C4-2B (cell line): ENCODE measurements at regions not wholly inside any gene's neighbourhood (a gene's known extent, or its start where the extent isn't known, plus 50 kb on each side); places are given as distances from the start of the nearest gene placed in this dataset.

Source experiments
- H3K27ac ChIP-seq: fragments of 450-650 bp; 2 replicates; pipeline ENCODE4 v1.5.1; 2017
- ZFX ChIP-seq: fragments of 450-650 bp; IDR thresholded peaks from 2 replicates; pipeline ENCODE4 v1.6.1; 2017
- TF ChIP-seq, protein P1 (sequence below): fragments of 450-650 bp; conservative IDR thresholded peaks from 2 replicates; pipeline ENCODE4 v1.5.1; 2017; ENCODE audit warnings: mild to moderate bottlenecking

DNA sequence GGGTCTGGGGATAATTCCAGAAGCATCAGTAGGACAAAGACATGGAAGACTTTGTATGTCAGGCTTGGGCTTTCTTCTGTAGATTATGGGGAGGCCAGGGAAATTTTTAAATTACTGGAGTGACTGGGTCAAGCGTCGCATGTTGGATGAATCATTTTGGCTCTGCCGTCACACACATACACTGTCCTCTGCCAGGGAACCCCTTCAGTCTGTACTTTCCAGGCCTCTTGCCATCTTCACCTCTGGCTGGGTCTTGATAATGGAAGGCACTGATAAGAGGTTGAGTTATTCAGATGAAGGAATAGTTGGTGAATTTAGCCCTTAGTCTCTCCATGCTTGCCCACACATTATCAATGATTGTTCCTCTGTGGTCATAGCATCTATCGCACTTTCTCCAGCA lies 895.1 kb upstream of the CELF4 start:
- TF ChIP-seq, protein P1, sequence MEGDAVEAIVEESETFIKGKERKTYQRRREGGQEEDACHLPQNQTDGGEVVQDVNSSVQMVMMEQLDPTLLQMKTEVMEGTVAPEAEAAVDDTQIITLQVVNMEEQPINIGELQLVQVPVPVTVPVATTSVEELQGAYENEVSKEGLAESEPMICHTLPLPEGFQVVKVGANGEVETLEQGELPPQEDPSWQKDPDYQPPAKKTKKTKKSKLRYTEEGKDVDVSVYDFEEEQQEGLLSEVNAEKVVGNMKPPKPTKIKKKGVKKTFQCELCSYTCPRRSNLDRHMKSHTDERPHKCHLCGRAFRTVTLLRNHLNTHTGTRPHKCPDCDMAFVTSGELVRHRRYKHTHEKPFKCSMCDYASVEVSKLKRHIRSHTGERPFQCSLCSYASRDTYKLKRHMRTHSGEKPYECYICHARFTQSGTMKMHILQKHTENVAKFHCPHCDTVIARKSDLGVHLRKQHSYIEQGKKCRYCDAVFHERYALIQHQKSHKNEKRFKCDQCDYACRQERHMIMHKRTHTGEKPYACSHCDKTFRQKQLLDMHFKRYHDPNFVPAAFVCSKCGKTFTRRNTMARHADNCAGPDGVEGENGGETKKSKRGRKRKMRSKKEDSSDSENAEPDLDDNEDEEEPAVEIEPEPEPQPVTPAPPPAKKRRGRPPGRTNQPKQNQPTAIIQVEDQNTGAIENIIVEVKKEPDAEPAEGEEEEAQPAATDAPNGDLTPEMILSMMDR: no peak
- no peak overlapping the region for H3K27ac ChIP-seq

DNA sequence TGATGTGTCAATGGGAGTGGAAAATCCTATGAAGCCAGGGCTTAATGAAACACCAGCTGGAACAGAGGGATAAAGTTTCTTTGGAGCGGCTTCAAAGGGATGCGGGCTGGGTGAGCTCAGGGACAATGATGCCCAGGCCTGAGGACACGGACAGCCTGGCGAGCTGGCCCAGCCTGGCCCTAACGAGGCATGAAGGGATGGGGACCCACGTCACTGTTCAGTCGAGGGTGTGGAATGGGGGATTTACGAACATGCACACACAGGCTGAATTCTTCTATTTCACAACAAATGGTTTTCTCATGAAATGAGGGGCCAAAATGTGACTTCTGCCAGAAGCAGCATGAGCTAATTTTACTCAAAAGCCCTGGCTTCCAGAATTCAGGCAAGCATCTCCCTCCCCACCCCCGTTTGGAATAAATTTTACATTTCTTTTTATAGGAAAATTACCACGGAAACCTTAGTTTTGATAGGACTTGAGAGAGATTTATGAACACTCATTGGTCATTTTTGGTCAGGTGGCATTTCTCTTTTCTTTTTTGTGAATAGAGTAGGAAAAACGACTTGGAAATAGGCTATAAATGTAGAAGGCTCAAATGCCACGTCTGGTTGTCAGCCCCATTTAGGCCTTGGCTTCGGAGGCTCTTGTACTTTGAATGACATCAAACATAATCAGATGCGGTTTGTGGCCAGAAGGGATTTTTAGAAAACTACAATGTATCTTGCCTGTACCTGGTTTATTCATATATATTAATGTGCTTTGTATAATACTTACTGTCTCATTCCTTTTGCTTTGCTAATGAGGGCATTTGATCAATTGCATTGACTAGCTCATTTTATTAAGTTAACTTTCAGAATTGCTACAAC lies 893.8 kb upstream of the CELF4 start:
- TF ChIP-seq ZFX: no peak
- TF ChIP-seq, protein P1: no peak
- H3K27ac ChIP-seq: no peak overlapping the region

DNA sequence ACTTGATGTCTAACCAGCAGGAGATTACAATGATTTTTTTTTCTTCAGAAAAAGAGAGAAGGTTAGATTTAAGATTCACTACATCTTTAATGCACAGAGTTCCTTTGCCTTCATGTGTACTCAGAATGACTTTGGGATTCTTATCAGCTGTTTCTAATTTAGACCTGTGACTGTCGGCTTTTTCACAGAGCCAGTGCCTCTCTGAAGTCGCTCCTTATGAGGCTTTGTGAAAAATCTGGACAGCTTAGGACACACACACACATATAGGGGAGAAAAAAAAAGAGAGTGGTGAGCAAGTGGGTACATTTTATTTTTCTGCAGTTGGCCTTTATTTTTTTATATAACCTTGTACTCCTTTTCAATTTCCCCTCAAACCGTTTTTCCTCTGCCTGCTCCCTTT lies 893.1 kb upstream of the CELF4 start:
- H3K27ac ChIP-seq: no peak overlapping the region
- no peak for TF ChIP-seq ZFX
- TF ChIP-seq, protein P1: no peak

DNA sequence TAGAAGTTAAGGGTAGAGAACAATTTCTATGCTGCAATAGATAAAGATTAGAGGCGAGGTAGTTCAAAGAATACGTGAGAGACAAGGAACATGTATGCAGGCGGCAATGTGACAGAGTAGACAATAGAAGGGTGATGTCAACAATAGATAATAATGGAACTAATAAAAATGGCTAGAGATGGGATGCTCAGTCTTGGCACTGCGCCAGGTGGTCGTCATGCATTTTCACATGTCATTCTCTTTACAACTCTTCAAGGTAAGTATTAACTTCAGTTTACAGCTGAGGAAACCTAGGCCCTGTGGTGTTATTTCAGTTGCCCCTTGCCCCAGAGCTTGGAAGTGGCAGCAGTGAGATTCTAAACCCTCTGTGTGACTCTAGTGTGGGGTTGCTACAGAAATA lies 890.7 kb upstream of the CELF4 start:
- no peak overlapping the region for H3K27ac ChIP-seq
- TF ChIP-seq, protein P1: no peak
- TF ChIP-seq ZFX: no peak

DNA sequence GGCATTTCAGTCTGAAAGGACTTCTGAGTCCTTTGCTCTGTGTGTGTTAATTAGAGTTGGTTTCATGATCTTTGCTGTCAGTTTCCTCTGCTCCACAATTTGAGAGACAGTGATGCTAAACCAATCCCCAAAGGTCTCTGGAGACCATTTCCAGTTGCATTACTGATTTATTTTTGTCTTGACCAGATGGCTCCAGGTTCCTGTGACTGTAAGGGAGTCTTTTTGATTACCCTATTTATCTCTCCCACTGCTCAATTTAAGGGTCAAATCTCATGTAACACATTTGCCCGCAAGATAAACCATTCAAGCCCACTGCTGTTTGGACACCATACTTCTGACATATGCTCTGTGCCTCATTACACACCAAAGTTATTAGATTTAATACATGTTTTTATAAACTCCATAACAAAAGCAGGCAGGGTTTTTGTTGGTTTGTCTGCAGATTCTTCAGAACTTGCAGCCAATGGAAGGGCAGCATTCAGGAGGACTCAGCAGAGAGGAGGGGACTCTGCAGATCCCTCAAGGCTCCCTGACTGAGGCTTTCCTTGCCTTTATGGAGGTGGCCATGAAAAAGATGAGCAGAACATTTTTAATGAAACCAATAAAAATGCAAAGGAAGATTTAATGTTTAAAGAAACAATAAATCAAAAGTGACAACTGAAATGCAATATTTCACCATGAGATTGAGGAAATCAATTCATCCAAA lies 889.3 kb upstream of the CELF4 start:
- TF ChIP-seq ZFX: no peak
- TF ChIP-seq, protein P1: no peak
- H3K27ac ChIP-seq: no peak overlapping the region

DNA sequence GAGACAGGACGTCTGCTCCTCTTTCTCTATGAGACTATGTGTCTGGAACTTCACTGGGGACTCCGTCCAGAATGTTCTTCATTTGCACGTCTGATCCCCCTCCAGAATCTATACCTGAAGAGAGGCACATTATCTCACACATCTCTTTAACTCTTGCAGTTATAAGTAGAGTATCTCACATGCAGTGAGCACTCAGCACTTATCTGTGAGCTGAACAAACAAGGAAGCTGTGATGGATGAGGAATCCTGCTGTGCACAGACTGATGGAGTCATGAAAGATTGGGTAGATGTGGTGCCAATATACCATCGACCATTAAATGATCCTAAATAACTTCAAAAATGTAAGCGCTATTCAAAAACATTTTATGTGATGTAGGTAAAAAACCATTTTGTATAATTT lies 888.3 kb upstream of the CELF4 start:
- TF ChIP-seq ZFX: no peak
- TF ChIP-seq, protein P1: no peak
- no peak overlapping the region for H3K27ac ChIP-seq

DNA sequence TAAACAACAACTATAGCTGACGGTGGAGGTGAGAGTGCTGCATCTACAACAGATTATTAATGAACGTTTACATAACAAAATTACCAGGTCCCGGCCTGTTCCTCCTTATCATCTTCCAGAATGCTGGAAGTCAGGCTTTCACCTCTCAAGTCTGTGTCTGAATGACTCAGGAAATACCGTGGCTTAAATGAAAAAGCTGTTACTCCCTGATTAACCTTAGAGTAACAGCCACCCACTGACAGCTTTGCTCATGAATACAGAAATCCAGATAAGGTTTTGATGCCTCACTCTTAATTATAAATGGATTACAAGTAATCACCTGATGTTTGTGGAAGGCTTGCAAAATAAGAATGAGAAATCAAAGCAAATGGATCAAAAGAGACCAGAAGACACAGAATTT lies 885.3 kb upstream of the CELF4 start:
- TF ChIP-seq ZFX: no peak
- TF ChIP-seq, protein P1: no peak
- no peak overlapping the region for H3K27ac ChIP-seq
